GM13976 (cell line): ENCODE measurements at regions not wholly inside any gene's neighbourhood (a gene's known extent, or its start where the extent isn't known, plus 50 kb on each side); places are given as distances from the start of the nearest gene placed in this dataset.

Experiments used
- DNase-seq: peaks from one replicate; pipeline ENCODE4 v3.0.0; 2012; ENCODE audit warnings: low spot score
- in situ Hi-C: fragments of 300-500 bp; cut with MboI; formaldehyde crosslinking; loops from one replicate; pipeline ENCODE4 v1.12.0; 2022; ENCODE audit warnings: low sequenced_read_pairs, mixed read lengths, inconsistent platforms; ENCODE audit not compliant: unreplicated experiment
- TF ChIP-seq, protein P1 (sequence below): IDR thresholded peaks from 2 replicates; pipeline ENCODE4 v1.5.1; 2012; ENCODE audit warnings: borderline replicate concordance, mild to moderate bottlenecking; ENCODE audit not compliant: insufficient read depth; ENCODE audit errors: extremely low read depth, missing control alignments, control extremely low read depth

- in situ Hi-C loops = no loop called here
- no peak for DNase-seq
Observed at GRCh38 chr1:228930479-228930957, 195.2 kb downstream of the RHOU start.

GRCh38 chr1:228933753-228934152 lies 198.5 kb downstream of the RHOU start:
- no peak for DNase-seq
- TF ChIP-seq, protein P1, sequence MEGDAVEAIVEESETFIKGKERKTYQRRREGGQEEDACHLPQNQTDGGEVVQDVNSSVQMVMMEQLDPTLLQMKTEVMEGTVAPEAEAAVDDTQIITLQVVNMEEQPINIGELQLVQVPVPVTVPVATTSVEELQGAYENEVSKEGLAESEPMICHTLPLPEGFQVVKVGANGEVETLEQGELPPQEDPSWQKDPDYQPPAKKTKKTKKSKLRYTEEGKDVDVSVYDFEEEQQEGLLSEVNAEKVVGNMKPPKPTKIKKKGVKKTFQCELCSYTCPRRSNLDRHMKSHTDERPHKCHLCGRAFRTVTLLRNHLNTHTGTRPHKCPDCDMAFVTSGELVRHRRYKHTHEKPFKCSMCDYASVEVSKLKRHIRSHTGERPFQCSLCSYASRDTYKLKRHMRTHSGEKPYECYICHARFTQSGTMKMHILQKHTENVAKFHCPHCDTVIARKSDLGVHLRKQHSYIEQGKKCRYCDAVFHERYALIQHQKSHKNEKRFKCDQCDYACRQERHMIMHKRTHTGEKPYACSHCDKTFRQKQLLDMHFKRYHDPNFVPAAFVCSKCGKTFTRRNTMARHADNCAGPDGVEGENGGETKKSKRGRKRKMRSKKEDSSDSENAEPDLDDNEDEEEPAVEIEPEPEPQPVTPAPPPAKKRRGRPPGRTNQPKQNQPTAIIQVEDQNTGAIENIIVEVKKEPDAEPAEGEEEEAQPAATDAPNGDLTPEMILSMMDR = no peak
- in situ Hi-C loops = no loop called here

More at GRCh38 chr1:228930479-228930957, 195.2 kb downstream of the RHOU start:
- TF ChIP-seq, protein P1 = no peak

- no peak for DNase-seq
- TF ChIP-seq, protein P1 = no peak
- in situ Hi-C loops = no loop called here
Observed at GRCh38 chr1:228935198-228935663, 200.0 kb downstream of the RHOU start.

GRCh38 chr1:228935855-228936727 lies 200.8 kb downstream of the RHOU start:
- TF ChIP-seq, protein P1 = no peak
- in situ Hi-C loops = no loop called here
- DNase-seq = no peak

- no peak for DNase-seq
- TF ChIP-seq, protein P1 = no peak
- in situ Hi-C loops = no loop called here
Observed at GRCh38 chr1:228936881-228937280, 201.6 kb downstream of the RHOU start.

- in situ Hi-C loops = no loop called here
- no peak for DNase-seq
Observed at GRCh38 chr1:228937351-228937750, 202.1 kb downstream of the RHOU start.

More at GRCh38 chr1:228937351-228937750, 202.1 kb downstream of the RHOU start:
- TF ChIP-seq, protein P1 = no peak
